Fibroblast of villous mesenchyme (primary cell): ENCODE measurements at regions not wholly inside any gene's neighbourhood (a gene's known extent, or its start where the extent isn't known, plus 50 kb on each side); places are given as distances from the start of the nearest gene placed in this dataset.

Experiments used
- DNase-seq: peaks from one replicate; pipeline ENCODE4 v3.0.0-alpha.2; 2010; ENCODE audit warnings: low read depth
- H3K4me3 ChIP-seq: 2 replicates; pipeline ENCODE4 v1.5.1; 2011; ENCODE audit warnings: low read depth, mild to moderate bottlenecking, low read length
- CTCF ChIP-seq: IDR thresholded peaks from 2 replicates; pipeline ENCODE4 v1.5.1; 2012; ENCODE audit warnings: low read depth, mild to moderate bottlenecking, low read length; ENCODE audit not compliant: insufficient read depth

GRCh38 chr12:131249246-131250027, 295.7 kb downstream of the ADGRD1 start:
- no peak overlapping the region for H3K4me3 ChIP-seq

GRCh38 chr12:131250028-131250950, 296.6 kb downstream of the ADGRD1 start:
- no peak for TF ChIP-seq CTCF
- no peak overlapping the region for H3K4me3 ChIP-seq
- no peak for DNase-seq

More at GRCh38 chr12:131249246-131250027, 295.7 kb downstream of the ADGRD1 start:
- no peak for TF ChIP-seq CTCF
- no peak for DNase-seq

- no peak for TF ChIP-seq CTCF
- DNase-seq, result no peak
- no peak overlapping the region for H3K4me3 ChIP-seq
Observed at GRCh38 chr12:131250951-131251315, 297.2 kb downstream of the ADGRD1 start.

- no peak for TF ChIP-seq CTCF
- no peak overlapping the region for H3K4me3 ChIP-seq
- DNase-seq, result no peak
Observed at GRCh38 chr12:131251336-131252101, 297.8 kb downstream of the ADGRD1 start.

GRCh38 chr12:131253376-131254026, 299.8 kb downstream of the ADGRD1 start:
- no peak overlapping the region for H3K4me3 ChIP-seq
- DNase-seq, result no peak
- TF ChIP-seq CTCF, result no peak

- no peak for TF ChIP-seq CTCF
- no peak overlapping the region for H3K4me3 ChIP-seq
- no peak for DNase-seq
Observed at GRCh38 chr12:131254374-131254773, 300.7 kb downstream of the ADGRD1 start.
